B cell (primary cell): ENCODE measurements at regions not wholly inside any gene's neighbourhood (a gene's known extent, or its start where the extent isn't known, plus 50 kb on each side); places are given as distances from the start of the nearest gene placed in this dataset.

Source experiments
- CTCF ChIP-seq: fragments of 200-600 bp; IDR thresholded peaks from one replicate; pipeline ENCODE4 v1.8.0; 2022; ENCODE audit warnings: antibody characterized with exemption, mild to moderate bottlenecking
- EZH2 ChIP-seq: IDR thresholded peaks from 2 replicates; pipeline ENCODE4 v1.6.1; 2012; ENCODE audit warnings: borderline replicate concordance, low read depth, mild to moderate bottlenecking, moderate library complexity, low read length; ENCODE audit not compliant: insufficient read depth, poor library complexity, severe bottlenecking

DNA sequence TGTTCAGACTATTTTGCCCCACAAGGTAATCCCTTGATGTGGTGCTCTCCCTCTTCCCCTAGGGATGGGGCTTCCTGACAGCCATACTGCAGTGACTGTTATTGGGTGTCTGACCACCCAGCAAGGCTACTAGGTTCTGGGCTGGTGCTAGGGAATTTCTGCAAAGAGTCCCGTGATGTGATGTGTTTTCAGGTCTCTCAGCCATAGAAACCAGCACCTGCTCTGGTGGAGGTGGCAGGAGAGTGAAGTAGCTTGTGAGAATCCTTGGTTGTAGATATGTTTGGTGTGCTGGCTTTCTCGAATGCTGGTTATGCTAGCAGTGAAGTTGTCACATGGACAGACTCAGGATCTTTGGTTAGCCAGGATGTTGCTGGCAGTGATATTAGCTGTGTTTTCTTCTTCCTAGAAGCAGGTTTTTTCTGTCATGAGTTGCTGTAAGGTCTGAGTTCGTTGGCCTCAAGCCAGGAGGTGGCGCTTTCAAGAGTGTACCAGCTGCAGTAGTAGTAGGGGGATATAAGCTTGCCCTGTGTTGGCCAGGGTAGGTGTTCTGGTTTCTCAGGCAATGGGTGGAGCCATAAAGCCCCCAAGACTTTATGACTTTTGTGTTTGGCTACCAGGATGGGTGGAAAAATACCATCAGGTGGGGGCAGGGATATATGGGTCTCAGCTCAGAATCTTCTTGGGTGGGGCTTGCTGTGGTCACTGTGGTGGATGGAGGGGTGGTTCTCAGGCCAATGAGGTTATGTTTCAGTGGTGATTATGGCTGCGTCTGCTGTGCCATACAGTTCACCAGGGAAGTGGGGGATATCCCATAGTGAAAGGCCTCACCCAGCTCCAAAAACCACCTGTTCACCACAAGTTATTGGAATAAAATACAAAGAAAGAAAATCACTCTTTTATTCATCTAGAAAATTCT lies 1112.3 kb downstream of the KCNT2 start:
- TF ChIP-seq CTCF (no peak), EZH2 (no peak)
